Uterus (tissue), 3 donors: ENCODE measurements at regions not wholly inside any gene's neighbourhood (a gene's known extent, or its start where the extent isn't known, plus 50 kb on each side); places are given as distances from the start of the nearest gene placed in this dataset.

Experiments
- DNase-seq, 2 donors: peaks; one replicate each; pipeline ENCODE4 v3.0.0-alpha.2; 2019 to 2020
- H3K27ac ChIP-seq, 2 donors: fragments of 200-600 bp; sonication (generic); 1 replicate in 1 of 2; 2 replicates in 1 of 2; pipeline ENCODE4 v1.5.1; 2016 to 2018
- H3K27me3 ChIP-seq, 2 donors: fragments of 200-600 bp; sonication (generic); one replicate each; pipeline ENCODE4 v1.5.1; 2018 to 2019; ENCODE audit warnings: control low read depth in 1 of 2
- H3K36me3 ChIP-seq, 2 donors: fragments of 200-600 bp; sonication (generic); one replicate each; pipeline ENCODE4 v1.5.1; 2019; ENCODE audit warnings: control low read depth in 1 of 2
- H3K4me1 ChIP-seq, 2 donors: fragments of 200-600 bp; sonication (generic); one replicate each; pipeline ENCODE4 v1.5.1; 2018 to 2019; ENCODE audit warnings: control low read depth in 1 of 2
- H3K4me3 ChIP-seq, 2 donors: fragments of 200-600 bp; sonication (generic); 1 replicate in 1 of 2; 2 replicates in 1 of 2; pipeline ENCODE4 v1.5.1; 2018 to 2019; ENCODE audit warnings: mild to moderate bottlenecking in 1 of 2
- H3K9me3 ChIP-seq, 2 donors: fragments of 200-600 bp; sonication (generic); one replicate each; pipeline ENCODE4 v1.5.1; 2019; ENCODE audit warnings: control low read depth in 1 of 2
- POLR2A ChIP-seq, 2 donors: fragments of 450-650 bp; IDR thresholded peaks; one replicate each; pipeline ENCODE4 v1.6.1; 2016; ENCODE audit warnings: antibody characterized with exemption in 2 of 2, mild to moderate bottlenecking in 1 of 2, moderate library complexity in 1 of 2
- intact Hi-C: fragments of 100-400 bp; cut with DNase I; formaldehyde crosslinking; loops from one replicate; pipeline ENCODE4 v1.15.1; 2023; ENCODE audit warnings: low total_unique reads
- TF ChIP-seq, protein P1 (sequence below), 4 experiments: fragments of 200-600 bp in 2 of 4; fragments of 450-650 bp in 2 of 4; sonication (generic) in 2 of 4; IDR thresholded peaks; one replicate each; pipeline ENCODE4 v1.5.1; 2016 to 2019; ENCODE audit warnings: antibody characterized with exemption in 4 of 4, mild to moderate bottlenecking in 2 of 4, moderate library complexity in 1 of 4
- donor health status: DM: yes; HTN: yes; CAD: no.

GRCh38 chr17:12459736-12460135 is 206.0 kb upstream of the MYOCD start:
- Histone ChIP-seq H3K27ac (no peak overlapping the region), H3K9me3 (no peaks in the 10 kb centered on the region), H3K4me3 (no peak overlapping the region), H3K27me3 (no peaks in the 10 kb centered on the region), H3K4me1 (no peaks in the 10 kb centered on the region), H3K36me3 (no peaks in the 10 kb centered on the region)
- no peak for DNase-seq
- no peak for TF ChIP-seq POLR2A (IDR thresholded peaks at IDR 0.05)
- TF ChIP-seq, protein P1, sequence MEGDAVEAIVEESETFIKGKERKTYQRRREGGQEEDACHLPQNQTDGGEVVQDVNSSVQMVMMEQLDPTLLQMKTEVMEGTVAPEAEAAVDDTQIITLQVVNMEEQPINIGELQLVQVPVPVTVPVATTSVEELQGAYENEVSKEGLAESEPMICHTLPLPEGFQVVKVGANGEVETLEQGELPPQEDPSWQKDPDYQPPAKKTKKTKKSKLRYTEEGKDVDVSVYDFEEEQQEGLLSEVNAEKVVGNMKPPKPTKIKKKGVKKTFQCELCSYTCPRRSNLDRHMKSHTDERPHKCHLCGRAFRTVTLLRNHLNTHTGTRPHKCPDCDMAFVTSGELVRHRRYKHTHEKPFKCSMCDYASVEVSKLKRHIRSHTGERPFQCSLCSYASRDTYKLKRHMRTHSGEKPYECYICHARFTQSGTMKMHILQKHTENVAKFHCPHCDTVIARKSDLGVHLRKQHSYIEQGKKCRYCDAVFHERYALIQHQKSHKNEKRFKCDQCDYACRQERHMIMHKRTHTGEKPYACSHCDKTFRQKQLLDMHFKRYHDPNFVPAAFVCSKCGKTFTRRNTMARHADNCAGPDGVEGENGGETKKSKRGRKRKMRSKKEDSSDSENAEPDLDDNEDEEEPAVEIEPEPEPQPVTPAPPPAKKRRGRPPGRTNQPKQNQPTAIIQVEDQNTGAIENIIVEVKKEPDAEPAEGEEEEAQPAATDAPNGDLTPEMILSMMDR (IDR thresholded peaks at IDR 0.05) = no peak
- intact Hi-C loops = no loop called here

GRCh38 chr17:12463102-12463501 is 202.6 kb upstream of the MYOCD start:
- H3K27ac ChIP-seq = peak overlapping the region; percentile 12 to 49
- peak in 1 of 2 donors; percentile 17 for DNase-seq

DNA sequence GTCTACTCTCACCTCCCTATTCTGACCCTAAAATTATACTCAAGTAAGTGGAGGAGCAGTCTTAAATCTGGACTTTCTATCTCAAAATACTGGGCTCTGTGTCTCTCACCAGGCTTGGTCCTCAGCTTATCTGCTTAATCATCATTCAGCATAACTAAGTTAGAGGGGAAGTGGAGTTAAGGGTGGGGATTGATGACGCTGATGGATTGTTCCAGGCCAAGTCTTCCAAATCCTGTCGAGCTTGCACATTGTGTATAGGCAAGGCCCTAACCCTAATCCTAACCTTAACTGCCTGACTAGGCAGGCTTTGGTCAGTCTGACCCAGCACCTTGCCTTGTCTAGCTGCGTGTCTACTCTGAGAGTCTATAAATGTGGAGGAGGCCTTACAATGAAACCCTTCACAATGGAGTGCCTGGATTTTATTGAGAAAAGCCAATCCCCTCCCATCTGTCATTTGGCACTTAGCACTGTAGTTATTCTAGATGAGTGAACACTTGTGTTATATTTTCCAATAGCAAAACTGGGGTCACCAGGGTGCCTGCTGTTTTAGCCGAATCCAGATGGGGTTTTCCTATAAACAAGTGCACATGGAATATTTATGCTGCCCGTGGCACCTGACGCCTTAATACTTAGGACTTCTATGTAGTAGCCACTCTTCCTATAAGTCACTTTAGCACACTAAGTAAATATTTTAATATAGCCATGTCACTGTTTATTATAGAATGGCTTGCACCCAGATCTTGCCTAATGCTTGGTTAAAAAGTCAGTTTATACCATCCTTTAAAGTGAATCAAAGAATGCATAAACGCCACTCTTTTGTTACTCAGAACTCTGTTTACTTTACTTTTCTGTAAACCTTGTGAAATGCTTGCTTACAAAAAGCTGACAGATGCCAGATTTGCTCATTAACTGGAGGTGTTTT is 193.2 kb upstream of the MYOCD start:
- Histone ChIP-seq H3K27me3 (no peaks in the 10 kb centered on the region), H3K9me3 (no peaks in the 10 kb centered on the region), H3K4me3 (no peak overlapping the region), H3K4me1 (no peaks in the 10 kb centered on the region), H3K27ac (no peak overlapping the region), H3K36me3 (no peaks in the 10 kb centered on the region)
- TF ChIP-seq, protein P1 (IDR thresholded peaks at IDR 0.05) = no peak
- no peak for TF ChIP-seq POLR2A (IDR thresholded peaks at IDR 0.05)
- intact Hi-C loops = no loop called here
- no peak for DNase-seq

More at GRCh38 chr17:12463102-12463501, 202.6 kb upstream of the MYOCD start:
- Histone ChIP-seq H3K9me3 (no peaks in the 10 kb centered on the region), H3K4me3 (no peak overlapping the region), H3K36me3 (no peaks in the 10 kb centered on the region), H3K4me1 (no peaks in the 10 kb centered on the region), H3K27me3 (no peaks in the 10 kb centered on the region)
- intact Hi-C loops = no loop called here
- no peak for TF ChIP-seq POLR2A (IDR thresholded peaks at IDR 0.05)
- TF ChIP-seq, protein P1 (IDR thresholded peaks at IDR 0.05) = no peak

DNA sequence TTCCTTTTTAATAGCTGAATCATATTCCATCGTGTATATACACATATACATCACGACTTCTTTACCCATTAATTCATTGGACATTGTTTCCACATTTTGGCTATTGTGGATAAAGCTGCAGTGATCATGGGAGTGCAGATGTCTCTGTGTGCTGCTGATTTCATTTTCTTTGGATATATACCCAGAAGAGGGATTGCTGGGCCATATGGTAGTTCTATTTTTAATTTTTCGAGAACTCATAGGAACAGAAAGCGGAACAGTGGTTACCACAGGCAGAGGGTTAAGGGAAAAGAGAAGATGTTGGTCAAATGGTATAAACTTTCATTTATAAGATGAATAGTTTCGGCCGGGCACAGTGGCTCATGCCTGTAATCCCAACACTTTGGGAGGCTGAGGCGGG is 187.4 kb upstream of the MYOCD start:
- H3K4me3 ChIP-seq = no peak overlapping the region
- H3K4me1 ChIP-seq = no peaks in the 10 kb centered on the region
- H3K27ac ChIP-seq = no peak overlapping the region
- intact Hi-C loops = no loop called here
- H3K27me3 ChIP-seq = no peaks in the 10 kb centered on the region
- DNase-seq = no peak
- no peaks in the 10 kb centered on the region for H3K36me3 ChIP-seq
- TF ChIP-seq POLR2A (IDR thresholded peaks at IDR 0.05) = no peak
- TF ChIP-seq, protein P1 (IDR thresholded peaks at IDR 0.05) = no peak
- H3K9me3 ChIP-seq = no peaks in the 10 kb centered on the region

DNA sequence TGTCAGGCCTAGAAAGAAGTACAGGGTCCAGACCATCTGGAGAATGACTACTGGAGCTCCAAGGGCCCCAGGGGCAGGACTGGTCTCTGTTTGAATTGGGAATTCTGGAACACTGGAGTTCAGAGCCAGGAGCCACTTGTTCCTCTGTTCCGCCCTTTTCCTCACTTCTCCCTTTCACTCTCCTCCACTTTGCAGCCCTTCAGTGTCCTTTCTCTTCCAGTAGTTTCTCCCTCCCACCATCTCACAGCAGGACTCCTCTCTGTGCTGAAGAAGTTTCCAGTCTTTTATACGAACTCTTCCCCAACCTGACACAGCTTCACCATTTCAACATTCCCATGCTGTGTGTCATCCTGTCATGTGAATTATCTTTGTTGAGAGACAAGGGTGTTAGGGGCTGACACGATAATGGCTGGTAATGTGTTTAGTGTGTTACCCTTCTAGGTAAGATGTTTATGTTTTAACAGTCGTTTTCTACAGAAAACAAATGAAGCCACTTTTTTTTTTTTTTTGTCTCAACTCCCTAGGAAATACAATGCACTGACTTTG is 180.3 kb upstream of the MYOCD start:
- no peak overlapping the region for H3K4me3 ChIP-seq
- DNase-seq = no peak
- intact Hi-C loops = no loop called here
- H3K9me3 ChIP-seq = no peaks in the 10 kb centered on the region
- TF ChIP-seq, protein P1 (IDR thresholded peaks at IDR 0.05) = no peak
- TF ChIP-seq POLR2A (IDR thresholded peaks at IDR 0.05) = no peak
- H3K27me3 ChIP-seq = no peaks in the 10 kb centered on the region
- no peak overlapping the region for H3K27ac ChIP-seq
- no peaks in the 10 kb centered on the region for H3K36me3 ChIP-seq
- H3K4me1 ChIP-seq = no peaks in the 10 kb centered on the region
